ENCODE measurements at regions not wholly inside any gene's neighbourhood (a gene's known extent, or its start where the extent isn't known, plus 50 kb on each side); places are given as distances from the start of the nearest gene placed in this dataset.
"Not testable (repeated sequence)": the region's sequence is repeated elsewhere in the genome, so short reads cannot be mapped to it uniquely, and the experiment has no call there.

DNA sequence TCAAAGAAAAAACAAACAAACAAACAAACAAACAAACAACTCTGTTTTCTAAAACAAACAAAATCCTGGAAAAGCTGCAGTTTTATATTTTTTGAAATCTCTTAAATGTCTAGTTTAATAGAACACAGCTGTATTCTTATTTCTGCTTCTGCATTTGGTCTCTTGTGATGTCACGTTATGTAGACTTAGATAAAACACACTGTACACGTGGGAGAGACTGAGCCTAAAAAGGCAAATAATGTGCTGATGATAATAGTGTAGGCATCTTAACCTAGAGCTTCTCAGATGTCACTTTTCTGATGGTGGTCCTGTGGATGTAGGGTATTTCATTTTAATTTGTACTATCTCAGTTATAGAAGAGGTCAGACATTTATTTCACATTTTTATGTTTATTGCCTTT, 261.7 kb downstream of the UTRN start:
- DNase-seq = no peak

DNA sequence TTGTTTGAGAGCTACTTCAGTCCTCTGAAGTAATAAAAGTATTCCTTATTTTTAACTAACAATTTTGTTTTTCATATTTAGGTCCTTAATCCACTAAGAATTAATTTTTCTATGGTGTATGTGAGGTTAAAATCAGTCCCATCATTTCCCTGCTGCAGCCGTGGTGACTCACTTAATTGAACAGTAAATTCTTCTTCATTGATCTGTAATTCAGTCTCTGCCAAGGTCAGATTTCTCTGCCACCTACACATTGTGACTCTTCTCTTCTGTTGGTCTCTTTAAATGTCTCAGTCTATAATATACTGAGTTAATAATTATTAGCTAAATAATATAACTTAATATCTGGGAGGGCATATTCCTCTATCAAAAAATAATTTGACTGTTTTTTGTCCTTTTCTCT, 262.3 kb downstream of the UTRN start:
- no peak for DNase-seq

DNA sequence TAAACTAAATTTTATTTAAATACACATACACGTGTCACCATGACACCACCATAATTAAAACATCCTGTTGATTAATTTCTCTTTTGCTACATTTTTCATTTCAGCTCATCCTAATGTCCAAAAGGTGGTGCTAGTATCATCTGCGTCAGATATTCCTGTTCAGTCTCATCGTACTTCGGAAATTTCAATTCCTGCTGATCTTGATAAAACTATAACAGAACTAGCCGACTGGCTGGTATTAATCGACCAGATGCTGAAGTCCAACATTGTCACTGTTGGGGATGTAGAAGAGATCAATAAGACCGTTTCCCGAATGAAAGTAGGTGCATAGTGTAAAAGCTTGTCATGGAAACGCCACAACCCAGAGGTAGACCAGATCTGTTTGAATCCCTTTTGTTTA, 263.4 kb downstream of the UTRN start:
- DNase-seq = no peak

DNA sequence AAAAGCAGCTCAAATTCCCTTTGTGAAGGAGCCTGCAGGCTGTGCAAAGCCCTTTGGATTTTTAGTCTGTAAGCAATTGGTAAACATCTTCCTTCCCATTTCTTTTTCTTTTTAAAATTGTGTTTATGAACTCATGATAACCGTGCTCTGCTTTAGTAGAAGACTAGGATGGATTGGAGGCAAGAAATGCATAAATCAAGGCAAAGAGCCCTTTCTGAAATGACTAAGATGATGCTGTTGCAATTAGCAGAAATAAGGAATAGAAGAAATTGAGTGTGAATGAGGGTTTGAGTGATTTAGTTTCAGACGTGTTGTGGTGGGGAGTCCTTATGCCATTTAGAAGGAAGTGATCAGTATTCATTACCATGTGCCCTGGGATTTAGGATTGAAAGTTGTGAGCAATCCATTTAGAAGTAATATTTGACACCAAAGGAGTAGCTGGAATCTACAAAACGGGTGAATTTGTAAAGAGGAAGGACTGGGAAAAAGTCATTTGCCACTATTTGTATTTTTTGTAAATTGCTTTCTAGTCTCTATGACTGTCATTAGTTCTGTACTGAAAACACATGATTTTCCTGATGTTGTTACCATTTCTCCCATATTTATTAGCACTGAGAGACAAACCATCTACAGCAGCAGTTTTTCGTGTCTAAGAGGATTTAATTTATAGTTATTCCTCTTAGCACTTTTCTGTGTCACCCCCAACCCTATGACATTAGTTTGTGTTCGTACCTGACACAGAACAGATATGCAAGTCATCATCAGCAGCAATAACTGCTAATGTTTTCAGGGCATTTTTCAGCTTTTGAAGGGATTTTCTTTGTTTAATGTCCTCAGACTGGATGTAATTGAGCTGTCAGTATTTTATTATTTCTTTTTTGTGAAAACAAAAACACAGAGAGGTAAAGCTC, 265.0 kb downstream of the UTRN start:
- DNase-seq = no peak

DNA sequence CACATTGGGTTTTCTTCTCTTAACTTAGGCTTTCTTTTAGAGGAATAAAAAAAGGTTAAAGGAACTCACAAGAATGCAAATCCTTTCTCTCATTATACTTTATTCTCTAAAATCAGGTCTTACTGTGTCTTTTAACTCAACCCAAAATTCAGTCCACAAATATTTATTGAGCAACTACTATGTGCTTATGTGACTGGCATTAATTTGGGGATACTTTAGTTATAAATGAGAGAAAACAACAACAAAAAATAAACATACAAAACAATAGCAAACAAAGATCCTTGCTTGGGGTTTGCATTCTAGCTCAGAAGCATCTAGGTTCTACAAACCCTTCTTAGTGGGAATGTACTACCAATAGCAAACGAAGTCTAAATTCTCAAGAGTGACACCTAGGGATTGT, 266.2 kb downstream of the UTRN start:
- DNase-seq = no peak

DNA sequence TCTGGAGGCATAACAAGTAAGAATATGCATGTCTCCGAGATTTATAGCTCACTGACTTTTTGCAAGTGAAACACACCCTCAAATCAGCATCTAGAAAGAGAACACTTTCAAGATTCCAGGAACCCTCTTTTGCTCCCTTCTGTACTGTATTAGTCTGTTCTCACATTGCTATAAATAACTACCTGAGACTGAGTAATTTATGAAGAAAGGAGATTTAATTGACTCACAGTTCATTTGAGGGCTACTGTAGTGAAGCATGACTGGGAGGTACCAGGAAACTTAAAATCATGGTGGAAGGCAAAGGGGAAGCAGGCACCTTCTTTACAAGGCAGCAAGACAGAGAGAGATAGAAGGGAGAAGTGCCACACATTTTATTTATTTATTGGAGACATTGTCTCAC, 269.9 kb downstream of the UTRN start:
- DNase-seq = no peak

DNA sequence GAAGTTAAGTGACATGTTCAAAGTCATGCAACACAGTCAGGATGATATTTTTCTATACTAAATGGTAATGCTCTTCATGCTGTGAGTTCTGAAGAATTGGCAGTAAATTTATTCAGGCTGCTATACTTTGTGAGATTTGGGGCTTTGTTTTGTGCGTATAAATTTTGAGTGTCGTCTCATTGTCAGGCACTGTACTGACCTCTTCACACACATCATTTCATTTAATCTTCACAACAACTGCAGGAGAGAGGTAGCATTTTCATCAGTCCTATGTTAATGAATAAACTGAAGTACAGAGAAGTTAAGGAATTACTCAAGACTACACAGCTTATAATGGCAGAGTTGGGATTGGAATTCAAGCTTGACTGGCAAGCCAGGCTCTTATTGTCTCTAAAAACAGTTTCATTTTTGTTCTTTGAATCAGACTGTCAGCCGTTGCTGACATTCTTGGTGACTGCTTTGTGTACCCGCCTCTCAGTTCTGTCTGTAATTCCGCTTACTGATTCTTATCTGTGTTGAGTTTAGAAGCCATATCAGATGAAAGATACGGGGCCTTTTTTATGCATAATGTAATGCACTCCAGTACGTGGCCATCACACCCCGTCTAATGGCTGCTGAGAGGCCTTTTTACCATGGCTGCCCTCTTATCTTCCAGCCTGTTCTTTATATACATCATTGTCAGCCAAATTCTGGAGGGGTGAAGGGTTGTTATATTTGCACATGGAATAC, 274.9 kb downstream of the UTRN start:
- no peak for DNase-seq

DNA sequence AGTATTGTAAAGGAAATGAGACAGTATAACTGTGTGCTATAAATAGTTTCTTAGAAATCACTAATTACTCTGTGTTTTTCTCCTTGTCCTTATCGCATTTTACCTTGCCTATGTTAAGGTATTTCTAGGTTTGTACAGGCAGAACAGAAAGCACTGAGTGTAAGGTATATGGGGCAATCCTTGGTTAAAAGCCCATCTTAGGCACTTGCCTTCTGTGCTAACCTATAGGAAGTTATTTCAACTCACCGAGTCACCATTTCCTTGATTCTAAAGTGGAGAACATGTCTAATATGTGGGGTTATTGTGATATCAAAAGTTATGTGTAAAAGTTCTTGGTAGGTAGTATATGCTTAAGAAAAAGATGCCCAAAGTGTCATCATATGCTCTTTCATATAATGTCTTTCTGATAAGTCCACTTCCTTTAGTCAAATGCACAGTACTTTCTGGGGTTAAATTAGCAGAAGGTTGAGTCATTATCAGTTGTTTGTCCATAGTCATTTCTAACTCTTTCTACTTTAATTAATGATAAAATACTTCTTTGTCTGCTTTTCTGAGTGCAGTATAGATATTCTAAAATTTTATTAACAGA, 276.4 kb downstream of the UTRN start:
- no peak for DNase-seq

DNA sequence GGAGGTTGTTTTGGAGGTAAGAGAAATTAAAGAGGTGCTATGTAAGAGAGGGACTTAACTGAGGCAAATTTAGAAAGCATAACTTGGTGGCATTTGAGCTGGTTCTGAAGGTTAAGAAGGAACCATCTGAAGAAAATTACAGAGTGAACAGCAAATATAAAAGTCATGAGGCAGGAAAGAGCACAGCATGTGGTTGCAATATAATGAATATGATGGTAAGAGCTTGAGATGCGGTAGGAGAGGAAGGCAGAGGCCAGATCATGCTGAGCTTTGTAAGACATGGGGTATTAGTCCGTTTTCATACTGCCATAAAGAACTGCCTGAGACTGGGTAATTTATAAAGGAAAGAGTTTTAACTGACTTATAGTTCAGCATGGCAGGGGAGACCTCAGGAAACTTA, 279.1 kb downstream of the UTRN start:
- no peak for DNase-seq

DNA sequence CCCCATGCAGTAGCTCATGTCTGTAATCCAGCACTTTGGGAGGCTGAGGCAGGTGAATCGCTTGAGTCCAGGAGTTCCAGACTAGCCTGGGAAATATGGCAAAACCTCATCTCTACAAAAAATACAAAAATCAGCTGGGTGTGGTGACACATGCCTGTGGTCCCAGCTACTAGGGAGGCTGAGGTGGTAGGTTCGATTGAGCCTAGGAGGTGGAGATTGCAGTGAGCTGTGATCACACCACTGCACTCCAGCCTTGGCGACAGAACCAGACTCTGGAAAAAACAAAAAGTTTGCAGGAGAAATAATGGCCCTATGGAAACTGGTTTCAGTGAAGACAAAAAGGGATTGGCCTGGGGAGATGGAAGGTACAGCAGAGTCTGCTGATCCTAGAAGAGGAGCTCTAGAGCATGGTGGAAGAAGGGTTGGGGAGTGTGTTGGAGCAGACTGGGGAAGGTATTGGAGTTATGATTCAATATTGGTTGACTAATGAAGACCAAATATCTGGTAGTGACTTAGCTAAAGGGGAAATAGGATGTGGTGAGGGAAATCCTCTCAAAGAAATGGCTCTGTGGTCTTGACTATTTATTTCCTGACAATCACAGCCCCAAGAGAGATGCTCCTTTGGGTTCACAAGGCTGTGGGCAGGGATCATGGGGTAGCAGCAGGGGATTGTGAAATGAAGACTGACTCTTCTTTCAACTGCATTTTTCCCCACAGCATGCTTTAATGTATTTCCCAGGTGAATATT, 281.9 kb downstream of the UTRN start:
- DNase-seq = no peak

DNA sequence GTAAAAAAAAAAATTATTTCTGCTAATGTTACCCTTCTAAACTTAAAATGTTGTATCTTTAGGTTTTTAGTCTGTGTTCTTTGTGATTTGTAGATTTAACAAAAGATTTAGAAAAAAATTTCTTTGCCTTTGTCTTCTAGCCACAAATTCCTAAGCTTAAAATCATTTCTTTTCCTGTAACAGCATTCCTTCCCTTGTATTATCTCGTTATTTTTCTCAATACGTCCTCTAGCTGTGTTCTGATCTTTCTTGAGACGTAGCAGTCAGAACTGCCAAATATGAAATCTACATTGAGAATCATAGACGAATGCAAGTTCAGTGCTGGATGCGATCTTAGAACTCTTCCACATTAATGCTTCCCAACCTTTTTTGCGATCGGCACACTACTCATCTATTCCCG, 283.1 kb downstream of the UTRN start:
- no peak for DNase-seq

DNA sequence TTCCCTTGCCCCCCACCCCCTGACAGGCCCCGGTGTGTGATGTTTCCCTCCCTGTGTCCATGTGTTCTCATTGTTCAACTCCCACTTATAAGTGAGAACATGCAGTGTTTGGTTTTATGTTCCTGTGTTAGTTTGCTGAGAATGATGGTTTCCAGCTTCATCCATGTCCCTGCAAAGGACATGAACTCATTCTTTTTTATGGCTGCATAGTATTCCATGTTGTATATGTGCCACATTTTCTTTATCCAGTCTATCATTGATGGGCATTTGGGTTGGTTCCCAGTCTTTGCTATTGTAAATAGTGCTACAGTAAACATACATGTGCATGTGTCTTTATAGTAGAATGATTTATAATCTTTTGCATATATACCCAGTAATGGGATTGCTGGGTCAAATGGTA, 287.4 kb downstream of the UTRN start:
- DNase-seq = not testable (repeated sequence)

DNA sequence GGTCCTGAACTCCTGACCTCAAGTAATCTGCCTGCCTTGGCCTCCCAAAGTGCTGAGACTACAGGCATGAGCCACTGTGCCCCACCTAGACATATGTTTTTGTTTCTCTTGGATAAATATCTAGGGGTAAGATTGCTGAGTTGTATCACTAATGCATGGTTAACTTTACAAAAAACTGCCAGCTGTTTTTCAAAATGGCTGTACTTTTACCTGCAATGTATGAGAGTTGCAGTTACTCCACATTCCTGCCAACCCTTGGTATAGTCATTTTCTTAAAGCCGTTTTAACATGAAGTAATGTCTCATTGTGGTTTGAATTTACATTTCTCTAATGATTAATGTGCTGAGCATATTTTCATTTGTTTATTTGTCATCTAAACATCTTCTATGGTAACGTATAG, 289.7 kb downstream of the UTRN start:
- DNase-seq = no peak

DNA sequence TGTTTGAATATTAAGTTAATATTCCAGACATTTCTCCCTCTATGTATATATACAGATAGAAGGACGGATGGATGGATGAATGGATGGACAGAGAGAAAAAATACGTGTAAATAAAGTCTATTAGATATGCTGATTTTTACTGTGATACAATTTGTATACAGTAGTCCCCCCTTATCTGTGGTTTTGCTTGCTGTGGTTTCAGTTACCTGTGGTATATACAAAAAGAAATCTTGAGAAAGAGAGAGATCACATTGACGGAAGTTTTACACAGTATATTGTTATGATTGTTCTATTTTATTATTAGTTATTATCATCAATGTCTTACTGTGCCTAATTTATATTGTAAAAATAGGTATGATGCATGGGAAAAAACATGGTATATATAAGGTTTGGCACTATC, 290.2 kb downstream of the UTRN start:
- DNase-seq = no peak

DNA sequence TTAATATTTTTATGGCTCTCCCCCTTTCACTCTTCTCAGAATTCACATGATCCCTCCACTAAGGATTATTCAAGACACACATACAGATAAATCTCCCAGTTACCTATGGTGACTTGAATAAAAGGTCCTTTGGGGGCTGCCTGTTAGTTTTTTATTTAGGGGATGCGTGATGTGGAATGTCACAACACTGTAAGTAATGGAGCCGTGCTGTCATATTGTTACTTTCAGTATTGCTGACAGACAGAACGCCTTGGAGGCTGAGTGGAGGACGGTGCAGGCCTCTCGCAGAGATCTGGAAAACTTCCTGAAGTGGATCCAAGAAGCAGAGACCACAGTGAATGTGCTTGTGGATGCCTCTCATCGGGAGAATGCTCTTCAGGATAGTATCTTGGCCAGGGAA, 291.7 kb downstream of the UTRN start:
- no peak for DNase-seq

DNA sequence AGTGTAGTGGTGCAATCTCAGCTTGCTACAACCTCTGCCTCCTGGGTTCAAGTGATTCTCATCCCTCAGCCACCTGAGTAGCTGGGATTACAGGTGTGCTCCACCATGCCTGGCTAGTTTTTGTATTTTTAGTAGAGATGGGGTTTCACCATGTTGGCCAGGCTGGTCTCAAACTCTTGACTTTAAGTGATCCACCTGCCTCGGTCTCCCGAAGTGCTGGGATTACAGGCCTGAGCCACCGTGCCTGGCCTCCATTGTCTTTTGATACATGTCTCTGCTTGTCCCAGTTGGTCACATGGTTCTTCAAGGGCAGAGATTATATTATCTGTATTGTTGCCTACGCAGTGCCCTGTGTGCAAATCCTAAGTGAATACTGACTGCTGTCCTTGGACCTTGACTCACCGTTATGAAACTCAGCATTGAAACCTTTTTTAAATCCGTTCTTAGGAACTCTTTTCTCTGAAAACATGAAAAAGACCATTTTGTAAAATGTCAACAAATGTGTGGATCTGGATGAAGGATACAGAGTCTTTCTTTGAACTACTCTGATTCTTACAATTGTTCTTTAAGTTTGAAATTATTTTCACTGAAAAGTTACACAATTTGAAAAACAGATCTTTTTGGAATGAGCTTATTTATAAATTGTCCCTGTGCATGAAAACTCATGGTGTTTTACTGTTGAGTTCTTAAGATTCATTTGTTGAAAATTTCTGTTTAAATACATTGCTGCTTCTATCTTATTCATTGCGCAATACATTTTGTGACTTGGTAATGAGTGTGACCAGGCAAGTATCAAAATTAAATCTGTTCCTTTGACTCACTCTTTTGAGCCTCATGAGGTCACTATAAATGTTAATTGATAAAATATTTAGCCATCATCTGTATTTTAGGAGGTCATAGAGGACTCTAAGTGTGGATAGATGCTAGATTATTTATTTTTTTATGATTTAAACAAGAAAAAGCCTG, 293.5 kb downstream of the UTRN start:
- no peak for DNase-seq

DNA sequence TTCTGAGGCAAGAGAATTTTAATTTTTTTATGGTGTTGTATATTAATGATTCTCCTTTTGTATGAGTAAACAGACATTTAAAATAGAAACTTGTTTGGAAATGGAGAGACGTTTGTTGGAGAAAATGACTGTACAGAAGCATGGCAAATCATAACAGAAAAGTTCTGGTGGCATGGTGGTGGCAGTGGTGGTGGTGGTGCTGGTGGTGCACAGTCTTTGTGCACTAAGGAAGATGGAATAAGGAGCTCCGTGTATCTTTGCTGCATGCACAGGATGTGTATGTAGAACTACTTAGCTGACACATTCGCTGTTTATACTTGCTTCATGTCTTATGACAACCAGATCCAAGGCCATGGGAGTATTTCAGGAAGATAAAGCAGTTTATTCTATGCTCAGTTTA, 294.9 kb downstream of the UTRN start:
- no peak for DNase-seq

DNA sequence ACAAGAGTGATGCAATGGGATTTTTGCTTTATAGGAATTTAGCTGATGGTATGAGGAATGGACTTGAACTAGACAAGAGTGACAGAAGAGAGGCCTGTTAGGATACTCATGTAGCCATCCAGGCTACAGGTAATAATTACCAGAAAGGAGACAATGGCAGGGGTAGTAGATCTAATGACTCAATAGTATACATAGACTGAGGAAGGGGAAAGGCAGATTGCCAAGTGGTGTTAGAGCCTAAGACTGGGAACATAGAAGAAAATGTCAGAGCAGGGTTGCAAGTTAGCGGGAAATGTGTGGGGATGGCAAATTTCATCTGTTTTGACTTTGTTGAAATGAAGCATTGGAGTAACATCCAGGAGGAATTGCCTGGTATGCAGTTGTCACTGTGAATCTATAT, 295.6 kb downstream of the UTRN start:
- DNase-seq = no peak

DNA sequence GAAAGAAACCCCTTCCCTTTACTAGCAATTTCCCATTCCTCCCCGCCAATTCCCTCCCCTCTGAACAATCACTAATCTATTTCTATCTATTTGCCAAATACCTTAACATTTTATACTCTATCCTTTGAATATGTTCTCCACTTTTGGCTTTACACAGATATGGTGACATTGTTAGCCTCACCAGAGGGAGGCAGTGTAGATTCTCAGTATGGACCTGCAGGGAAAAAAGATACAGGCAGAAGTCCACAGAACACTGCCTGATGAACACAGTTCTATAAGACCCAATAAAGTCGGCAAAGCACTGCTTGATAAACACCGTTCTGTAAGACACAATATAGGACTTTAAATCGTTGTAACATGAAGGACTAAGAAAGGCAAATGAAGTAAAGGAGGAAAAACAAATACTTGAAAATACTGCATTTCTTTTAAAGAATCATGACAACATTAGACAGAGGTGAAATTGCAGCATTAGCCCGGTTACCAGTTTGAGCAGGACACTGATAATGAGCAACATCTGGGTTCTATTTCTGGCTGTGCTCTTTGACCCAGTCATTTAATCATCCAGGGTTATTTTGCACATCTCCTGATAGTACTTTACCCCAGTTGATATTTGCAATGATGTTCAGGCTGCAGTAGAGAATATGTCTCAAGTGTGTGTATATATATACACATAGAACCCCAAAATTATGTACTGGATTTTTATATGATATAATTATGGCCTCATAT, 296.8 kb downstream of the UTRN start:
- DNase-seq = peak; percentile 33

DNA sequence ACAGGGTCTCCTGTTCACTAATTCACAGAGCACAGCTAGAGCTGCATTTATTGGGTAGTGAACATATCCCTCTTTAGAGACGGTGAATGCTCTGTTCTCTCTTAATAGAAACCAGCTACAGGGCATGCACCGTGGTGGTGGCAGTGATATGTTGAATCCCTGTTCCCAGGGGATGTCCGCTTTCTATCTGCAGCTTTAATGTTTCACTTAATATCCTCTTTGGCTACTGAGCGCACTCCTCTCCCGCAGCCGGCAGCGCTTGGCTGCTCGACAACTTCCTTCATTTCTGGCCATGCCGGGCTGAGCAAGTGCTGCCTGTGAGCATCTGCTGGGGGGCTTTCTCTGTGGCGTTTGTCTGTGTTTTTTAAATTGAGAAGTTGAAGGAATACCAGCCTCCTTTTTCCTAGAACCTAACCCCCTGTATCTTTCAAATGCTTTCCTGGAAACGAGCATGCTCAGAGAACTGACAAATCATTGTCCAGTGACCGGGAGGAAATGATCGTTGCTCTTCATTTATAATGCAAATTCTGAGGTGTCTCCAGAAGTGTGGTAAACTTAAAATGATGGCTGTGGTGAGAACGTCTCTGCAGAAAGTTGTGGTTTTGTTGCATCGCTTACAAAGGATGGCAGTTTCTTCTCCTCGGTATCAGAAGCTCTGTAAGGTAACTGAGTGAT, 297.9 kb downstream of the UTRN start:
- peak; percentile 19 for DNase-seq

DNA sequence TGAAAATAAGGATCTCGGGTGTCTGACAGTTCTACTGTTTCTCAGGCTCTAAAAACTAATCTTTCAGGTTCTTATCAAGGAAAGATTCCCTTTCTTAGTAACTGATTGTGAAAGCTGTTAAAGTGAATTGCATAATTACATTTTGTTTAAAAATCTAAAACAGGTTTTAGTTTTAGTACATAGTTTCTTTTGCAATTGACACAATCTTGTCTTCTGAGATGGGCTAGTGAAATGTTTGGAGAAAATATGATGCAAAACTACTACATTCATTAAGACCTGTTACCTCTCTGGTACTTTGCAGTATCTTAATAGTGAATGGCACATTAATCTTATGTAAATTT, 298.4 kb downstream of the UTRN start:
- DNase-seq = no peak

Measured in SHP77 treated with DMSO at 0.1 percent for 48 hours (cell line).